GM18508 (cell line): ENCODE measurements at regions not wholly inside any gene's neighbourhood (a gene's known extent, or its start where the extent isn't known, plus 50 kb on each side); places are given as distances from the start of the nearest gene placed in this dataset.
"Not testable (repeated sequence)": the region's sequence is repeated elsewhere in the genome, so short reads cannot be mapped to it uniquely, and the experiment has no call there.

ENCODE experiments used
- ATAC-seq: cut with Tn5 transposase; IDR thresholded peaks from one replicate; pipeline ENCODE4 v1.9.1; 2021; ENCODE audit warnings: moderate number of reproducible peaks; ENCODE audit not compliant: insufficient read depth, unreplicated experiment

- ATAC-seq: no peak
Measured at GRCh38 chr6:2351807-2352431, 106.5 kb upstream of the GMDS start.

- ATAC-seq: no peak
Measured at GRCh38 chr6:2351090-2351489, 105.7 kb upstream of the GMDS start.

GRCh38 chr6:2346078-2346477, 100.7 kb upstream of the GMDS start:
- ATAC-seq: no peak

GRCh38 chr6:2344319-2344905, 99.0 kb upstream of the GMDS start:
- ATAC-seq: no peak

GRCh38 chr6:2327591-2327990, 82.2 kb upstream of the GMDS start:
- no peak for ATAC-seq

- ATAC-seq: no peak
Measured at GRCh38 chr6:2324166-2324953, 79.0 kb upstream of the GMDS start.

- not testable (repeated sequence) for ATAC-seq
Measured at GRCh38 chr6:2317498-2317897, 72.1 kb upstream of the GMDS start.

GRCh38 chr6:2314641-2315040, 69.2 kb upstream of the GMDS start:
- ATAC-seq: no peak

- ATAC-seq: no peak
Measured at GRCh38 chr6:2310042-2310441, 64.6 kb upstream of the GMDS start.

- no peak for ATAC-seq
Measured at GRCh38 chr6:2309122-2309521, 63.7 kb upstream of the GMDS start.

GRCh38 chr6:2307799-2308198, 62.4 kb upstream of the GMDS start:
- no peak for ATAC-seq

GRCh38 chr6:2305951-2306350, 60.5 kb upstream of the GMDS start:
- no peak for ATAC-seq

GRCh38 chr6:2302482-2302881, 57.1 kb upstream of the GMDS start:
- not testable (repeated sequence) for ATAC-seq

- ATAC-seq: no peak
Measured at GRCh38 chr6:2296781-2297180, 51.4 kb upstream of the GMDS start.
